ENCODE measurements at regions not wholly inside any gene's neighbourhood (a gene's known extent, or its start where the extent isn't known, plus 50 kb on each side); places are given as distances from the start of the nearest gene placed in this dataset.

GRCh38 chr12:91256411-91256810 lies 73.8 kb upstream of the DCN start:
- Mint-ChIP-seq H3K36me3 (ENCODE audit: low read depth, unreplicated experiment) (no peaks in the 10 kb centered on the region), H3K27me3 (ENCODE audit: low read depth, unreplicated experiment) (no peaks in the 10 kb centered on the region)

GRCh38 chr12:91252341-91252740 lies 69.7 kb upstream of the DCN start:
- H3K27me3 ChIP-seq (ENCODE audit: insufficient read depth, low read length) = no peaks in the 10 kb centered on the region
- no peaks in the 10 kb centered on the region for H3K79me2 ChIP-seq (ENCODE audit: insufficient read depth, low read length)
- no peak overlapping the region for H3K9ac ChIP-seq (ENCODE audit: low read length)
- H3K9me3 Mint-ChIP-seq (ENCODE audit: unreplicated experiment) = no peaks in the 10 kb centered on the region
- no peak overlapping the region for H3K4me3 ChIP-seq (ENCODE audit: insufficient read depth, low read depth, low read length)
- no peak overlapping the region for H3K4me2 ChIP-seq (ENCODE audit: low read length)
- FAIRE-seq (no peak), DNase-seq (ENCODE audit: low read depth) (no peak)
- H3K27ac Mint-ChIP-seq (ENCODE audit: unreplicated experiment) = no peak overlapping the region
- H3K36me3 ChIP-seq (ENCODE audit: insufficient read depth, low read length) = no peaks in the 10 kb centered on the region
- H3K4me1 Mint-ChIP-seq (ENCODE audit: low read depth, unreplicated experiment) = no peaks in the 10 kb centered on the region
- H3K4me3 Mint-ChIP-seq (ENCODE audit: unreplicated experiment) = no peak overlapping the region
- no peak overlapping the region for H3K27ac ChIP-seq (ENCODE audit: low read depth, low read length)
- TF ChIP-seq EZH2 (IDR thresholded peaks at IDR 0.05; ENCODE audit: insufficient read depth, low read length) (no peak), CTCF (IDR thresholded peaks at IDR 0.05; ENCODE audit: insufficient read depth, low read depth, low read length) (no peak)
- H3K4me1 ChIP-seq (ENCODE audit: insufficient read depth, low read length) = no peaks in the 10 kb centered on the region
- no peaks in the 10 kb centered on the region for H4K20me1 ChIP-seq (ENCODE audit: insufficient read depth, low read length)
- H3K9me3 ChIP-seq (ENCODE audit: insufficient read depth, low read depth, low read length) = no peaks in the 10 kb centered on the region
- H3K27me3 Mint-ChIP-seq (ENCODE audit: low read depth, unreplicated experiment) = no peaks in the 10 kb centered on the region
- H3K36me3 Mint-ChIP-seq (ENCODE audit: low read depth, unreplicated experiment) = no peaks in the 10 kb centered on the region
- H2AFZ ChIP-seq (ENCODE audit: low read depth, low read length) = no peak overlapping the region

More at GRCh38 chr12:91256411-91256810, 73.8 kb upstream of the DCN start:
- Histone ChIP-seq H3K27me3 (ENCODE audit: insufficient read depth, low read length) (no peaks in the 10 kb centered on the region), H2AFZ (ENCODE audit: low read depth, low read length) (no peak overlapping the region), H3K4me2 (ENCODE audit: low read length) (no peak overlapping the region), H3K9ac (ENCODE audit: low read length) (no peak overlapping the region), H4K20me1 (ENCODE audit: insufficient read depth, low read length) (no peaks in the 10 kb centered on the region), H3K9me3 (ENCODE audit: insufficient read depth, low read depth, low read length) (no peaks in the 10 kb centered on the region), H3K4me3 (ENCODE audit: insufficient read depth, low read depth, low read length) (no peak overlapping the region), H3K27ac (ENCODE audit: low read depth, low read length) (no peak overlapping the region), H3K4me1 (ENCODE audit: insufficient read depth, low read length) (no peaks in the 10 kb centered on the region), H3K36me3 (ENCODE audit: insufficient read depth, low read length) (no peaks in the 10 kb centered on the region), H3K79me2 (ENCODE audit: insufficient read depth, low read length) (no peaks in the 10 kb centered on the region)
- Mint-ChIP-seq H3K27ac (ENCODE audit: unreplicated experiment) (no peak overlapping the region), H3K4me1 (ENCODE audit: low read depth, unreplicated experiment) (no peaks in the 10 kb centered on the region), H3K4me3 (ENCODE audit: unreplicated experiment) (no peak overlapping the region), H3K9me3 (ENCODE audit: unreplicated experiment) (no peaks in the 10 kb centered on the region)
- TF ChIP-seq CTCF (IDR thresholded peaks at IDR 0.05; ENCODE audit: insufficient read depth, low read depth, low read length) (no peak), EZH2 (IDR thresholded peaks at IDR 0.05; ENCODE audit: insufficient read depth, low read length) (no peak)
- FAIRE-seq (no peak), DNase-seq (ENCODE audit: low read depth) (no peak)

GRCh38 chr12:91250273-91250665 lies 67.7 kb upstream of the DCN start:
- no peaks in the 10 kb centered on the region for H3K79me2 ChIP-seq (ENCODE audit: insufficient read depth, low read length)
- no peaks in the 10 kb centered on the region for H3K9me3 ChIP-seq (ENCODE audit: insufficient read depth, low read depth, low read length)
- Mint-ChIP-seq H3K27ac (ENCODE audit: unreplicated experiment) (no peak overlapping the region), H3K4me1 (ENCODE audit: low read depth, unreplicated experiment) (no peaks in the 10 kb centered on the region), H3K4me3 (ENCODE audit: unreplicated experiment) (no peak overlapping the region), H3K9me3 (ENCODE audit: unreplicated experiment) (no peaks in the 10 kb centered on the region), H3K36me3 (ENCODE audit: low read depth, unreplicated experiment) (no peaks in the 10 kb centered on the region), H3K27me3 (ENCODE audit: low read depth, unreplicated experiment) (no peaks in the 10 kb centered on the region)
- H3K27ac ChIP-seq (ENCODE audit: low read depth, low read length) = no peak overlapping the region
- no peak overlapping the region for H3K9ac ChIP-seq (ENCODE audit: low read length)
- H3K4me3 ChIP-seq (ENCODE audit: insufficient read depth, low read depth, low read length) = no peak overlapping the region
- TF ChIP-seq EZH2 (IDR thresholded peaks at IDR 0.05; ENCODE audit: insufficient read depth, low read length) (no peak), CTCF (IDR thresholded peaks at IDR 0.05; ENCODE audit: insufficient read depth, low read depth, low read length) (no peak)
- no peak overlapping the region for H2AFZ ChIP-seq (ENCODE audit: low read depth, low read length)
- H3K4me2 ChIP-seq (ENCODE audit: low read length) = no peak overlapping the region
- H3K27me3 ChIP-seq (ENCODE audit: insufficient read depth, low read length) = no peaks in the 10 kb centered on the region
- H3K36me3 ChIP-seq (ENCODE audit: insufficient read depth, low read length) = no peaks in the 10 kb centered on the region
- FAIRE-seq (no peak), DNase-seq (ENCODE audit: low read depth) (no peak)
- no peaks in the 10 kb centered on the region for H4K20me1 ChIP-seq (ENCODE audit: insufficient read depth, low read length)
- H3K4me1 ChIP-seq (ENCODE audit: insufficient read depth, low read length) = no peaks in the 10 kb centered on the region
